SU-DHL-6 (cell line): ENCODE measurements at regions not wholly inside any gene's neighbourhood (a gene's known extent, or its start where the extent isn't known, plus 50 kb on each side); places are given as distances from the start of the nearest gene placed in this dataset.

ENCODE experiments used
- CTCF ChIP-seq: fragments of 200-600 bp; sonication (generic); IDR thresholded peaks from one replicate; pipeline ENCODE4 v1.5.1; 2017; ENCODE audit warnings: antibody characterized with exemption, mild to moderate bottlenecking, low read length, moderate library complexity; ENCODE audit not compliant: insufficient read depth, poor library complexity, severe bottlenecking
- EZH2phosphoT487 ChIP-seq: fragments of 200-600 bp; sonication (generic), shearing (Covaris generic); conservative IDR thresholded peaks from 2 replicates; pipeline ENCODE4 v1.6.1; 2018; ENCODE audit warnings: mild to moderate bottlenecking, antibody characterized with exemption, low read length, moderate library complexity, mixed read lengths

DNA sequence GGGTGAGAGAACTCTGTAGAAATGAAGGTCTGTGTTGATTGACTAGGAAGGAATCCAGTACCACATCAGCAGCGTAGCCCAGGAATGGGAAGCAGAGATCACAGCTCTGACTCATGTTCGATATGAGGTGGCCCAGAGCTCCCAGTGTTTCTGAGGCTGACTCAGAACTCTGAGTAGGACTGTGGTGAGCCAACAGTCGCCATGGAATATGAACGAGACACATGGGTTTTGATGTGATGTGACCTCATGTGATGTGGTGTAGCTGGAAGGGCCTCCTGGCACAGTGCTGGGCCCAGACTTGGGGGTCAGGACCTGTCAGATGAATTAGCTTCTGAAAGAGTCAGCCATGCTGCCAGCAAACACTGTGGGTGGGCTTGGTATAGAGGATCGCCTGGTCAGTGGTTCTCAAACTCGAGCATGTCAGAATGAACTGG is 237.0 kb downstream of the MRPL39 start:
- TF ChIP-seq CTCF (no peak), EZH2phosphoT487 (no peak)
